ENCODE measurements at regions not wholly inside any gene's neighbourhood (a gene's known extent, or its start where the extent isn't known, plus 50 kb on each side); places are given as distances from the start of the nearest gene placed in this dataset.

DNA sequence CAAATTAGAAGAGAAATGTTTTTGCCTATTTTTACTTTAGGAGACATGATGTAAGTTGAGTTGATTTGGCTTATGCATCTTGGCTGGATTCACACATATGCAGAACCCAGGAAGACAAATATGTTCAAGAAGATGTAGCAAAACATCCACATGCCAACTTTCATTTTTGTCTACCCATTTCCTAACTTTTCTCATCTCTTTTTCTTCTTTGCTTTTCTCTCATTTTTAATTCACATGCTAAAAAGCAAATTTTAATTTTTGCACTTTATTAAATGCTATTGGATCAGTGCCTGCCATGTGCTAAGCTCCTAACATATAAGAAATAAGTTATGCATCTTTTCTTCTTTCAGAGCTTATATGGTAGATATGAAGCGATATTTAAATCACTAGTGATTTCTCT is 143.7 kb upstream of the GRM3 start:
- no peaks in the 10 kb centered on the region for H3K9me3 ChIP-seq
- no peaks in the 10 kb centered on the region for H3K27me3 ChIP-seq

GRCh38 chr7:86485827-86486226 is 157.9 kb upstream of the GRM3 start:
- Histone ChIP-seq H3K27ac (no peak overlapping the region), H3K9me3 (no peaks in the 10 kb centered on the region), H3K4me1 (no peaks in the 10 kb centered on the region), H3K36me3 (no peaks in the 10 kb centered on the region), H3K27me3 (no peaks in the 10 kb centered on the region), H3K4me3 (no peak overlapping the region)
- DNase-seq (ENCODE audit: low spot score in 2 of 2) = no peak
- TF ChIP-seq POLR2AphosphoS5 (IDR thresholded peaks at IDR 0.05) (no peak), EP300 (IDR thresholded peaks at IDR 0.05) (no peak), POLR2A (IDR thresholded peaks at IDR 0.05) (no peak), CTCF (IDR thresholded peaks at IDR 0.05) (no peak)
- WGBS = 44% methylated on average over 3 of the region's 3 CpGs

More for the DNA sequence above, 143.7 kb upstream of the GRM3 start:
- Histone ChIP-seq H3K27ac (no peak overlapping the region), H3K4me1 (no peaks in the 10 kb centered on the region), H3K36me3 (no peaks in the 10 kb centered on the region), H3K4me3 (no peak overlapping the region)
- TF ChIP-seq EP300 (IDR thresholded peaks at IDR 0.05) (no peak), POLR2A (IDR thresholded peaks at IDR 0.05) (no peak), CTCF (IDR thresholded peaks at IDR 0.05) (no peak), POLR2AphosphoS5 (IDR thresholded peaks at IDR 0.05) (no peak)
- DNase-seq (ENCODE audit: low spot score in 2 of 2) = no peak
- 89% methylated on average over 1 of the region's 1 CpG for WGBS

DNA sequence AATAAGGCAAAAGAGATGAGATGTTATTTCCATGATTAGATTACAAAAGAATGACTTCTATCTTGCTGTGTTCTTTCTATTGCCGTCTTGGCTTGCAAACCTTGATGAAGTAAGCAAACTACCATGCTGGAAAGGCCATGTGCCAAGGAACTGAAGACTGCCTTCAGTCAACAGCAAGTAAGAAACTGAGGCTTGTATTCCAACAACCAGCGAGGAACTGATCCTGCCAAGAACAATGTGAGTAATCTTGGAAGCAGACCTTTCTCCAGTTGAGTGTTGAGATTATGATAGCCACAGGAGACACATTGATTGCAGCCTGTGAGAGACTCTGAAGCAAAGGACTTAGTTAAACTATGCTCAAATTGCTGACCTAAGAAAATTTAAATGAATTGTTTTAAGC is 164.6 kb upstream of the GRM3 start:
- Histone ChIP-seq H3K36me3 (no peaks in the 10 kb centered on the region), H3K27me3 (no peaks in the 10 kb centered on the region), H3K27ac (no peak overlapping the region), H3K9me3 (no peaks in the 10 kb centered on the region), H3K4me1 (no peaks in the 10 kb centered on the region), H3K4me3 (no peak overlapping the region)
- DNase-seq (ENCODE audit: low spot score in 2 of 2) = no peak
- WGBS = 68% methylated on average over 2 of the region's 2 CpGs
- TF ChIP-seq POLR2A (IDR thresholded peaks at IDR 0.05) = no peak
- TF ChIP-seq CTCF (IDR thresholded peaks at IDR 0.05) = no peak
- no peak for TF ChIP-seq EP300 (IDR thresholded peaks at IDR 0.05)
- TF ChIP-seq POLR2AphosphoS5 (IDR thresholded peaks at IDR 0.05) = no peak

GRCh38 chr7:86477343-86477935 is 166.3 kb upstream of the GRM3 start:
- Histone ChIP-seq H3K9me3 (no peaks in the 10 kb centered on the region), H3K36me3 (no peaks in the 10 kb centered on the region), H3K27me3 (no peaks in the 10 kb centered on the region), H3K27ac (no peak overlapping the region), H3K4me3 (no peak overlapping the region), H3K4me1 (no peaks in the 10 kb centered on the region)
- 42% methylated on average over 2 of the region's 2 CpGs for WGBS
- TF ChIP-seq CTCF (IDR thresholded peaks at IDR 0.05) = no peak
- TF ChIP-seq POLR2A (IDR thresholded peaks at IDR 0.05) = no peak
- no peak for TF ChIP-seq EP300 (IDR thresholded peaks at IDR 0.05)
- TF ChIP-seq POLR2AphosphoS5 (IDR thresholded peaks at IDR 0.05) = no peak
- DNase-seq (ENCODE audit: low spot score in 2 of 2) = no peak

- no peaks in the 10 kb centered on the region for H3K36me3 ChIP-seq
- H3K27ac ChIP-seq = no peak overlapping the region
- no peak for DNase-seq (ENCODE audit: low spot score in 2 of 2)
- no peaks in the 10 kb centered on the region for H3K9me3 ChIP-seq
- WGBS = 80% methylated on average over 1 of the region's 1 CpG
- no peaks in the 10 kb centered on the region for H3K4me1 ChIP-seq
- no peak for TF ChIP-seq POLR2A (IDR thresholded peaks at IDR 0.05)
- TF ChIP-seq EP300 (IDR thresholded peaks at IDR 0.05) = no peak
- no peak for TF ChIP-seq POLR2AphosphoS5 (IDR thresholded peaks at IDR 0.05)
- no peak for TF ChIP-seq CTCF (IDR thresholded peaks at IDR 0.05)
- no peak overlapping the region for H3K4me3 ChIP-seq
- H3K27me3 ChIP-seq = no peaks in the 10 kb centered on the region
These were observed 172.9 kb upstream of the GRM3 start for GRCh38 chr7:86470763-86471162.
